Smooth muscle cell (in vitro differentiated cells): ENCODE measurements at regions not wholly inside any gene's neighbourhood (a gene's known extent, or its start where the extent isn't known, plus 50 kb on each side); places are given as distances from the start of the nearest gene placed in this dataset.

Experiments
- DNase-seq: peaks from one replicate; lab custom pipeline; 2025; ENCODE audit not compliant: unreplicated experiment; lab: John Stamatoyannopoulos, UW
- H2AFZ ChIP-seq: fragments of 200-600 bp; sonication (generic); 2 replicates; pipeline ENCODE4 v1.6.0; 2016; ENCODE audit warnings: antibody characterized with exemption, low read depth, mild to moderate bottlenecking
- H3F3A ChIP-seq: fragments of 200-600 bp; sonication (generic); 2 replicates; pipeline ENCODE4 v1.6.0; 2017; ENCODE audit warnings: antibody characterized with exemption, low read depth
- H3K27ac ChIP-seq: fragments of 200-600 bp; sonication (generic); 2 replicates; pipeline ENCODE4 v1.5.1; 2016; ENCODE audit warnings: low read depth, mild to moderate bottlenecking
- H3K27me3 ChIP-seq: fragments of 200-600 bp; sonication (generic); 2 replicates; pipeline ENCODE4 v1.6.1; 2016; ENCODE audit warnings: low read depth, mild to moderate bottlenecking
- H3K36me3 ChIP-seq: fragments of 200-600 bp; sonication (generic); 2 replicates; pipeline ENCODE4 v1.5.1; 2016; ENCODE audit warnings: low read depth
- H3K4me1 ChIP-seq: fragments of 200-600 bp; sonication (generic); 2 replicates; pipeline ENCODE4 v1.5.1; 2016; ENCODE audit warnings: low read depth
- H3K4me2 ChIP-seq: fragments of 200-600 bp; sonication (generic); 2 replicates; pipeline ENCODE4 v1.6.0; 2016; ENCODE audit warnings: mild to moderate bottlenecking
- H3K4me3 ChIP-seq: fragments of 200-600 bp; sonication (generic); 2 replicates; pipeline ENCODE4 v1.5.1; 2016; ENCODE audit warnings: mild to moderate bottlenecking
- H3K79me2 ChIP-seq: fragments of 200-600 bp; sonication (generic); 2 replicates; pipeline ENCODE4 v1.6.0; 2016; ENCODE audit warnings: low read depth, mild to moderate bottlenecking
- H3K9ac ChIP-seq: fragments of 200-600 bp; sonication (generic); 2 replicates; pipeline ENCODE4 v1.6.0; 2016; ENCODE audit warnings: low read depth
- H3K9me3 ChIP-seq: fragments of 200-600 bp; sonication (generic); replicated peaks from 2 replicates; pipeline ENCODE4 v1.5.1; 2016; ENCODE audit warnings: low read depth
- H4K20me1 ChIP-seq: fragments of 200-600 bp; sonication (generic); 2 replicates; pipeline ENCODE4 v1.6.0; 2016; ENCODE audit warnings: low read depth
- WGBS: methylation state at CpG from one replicate; pipeline ENCODE4 v1.1.7; 2016; ENCODE audit warnings: low lambda C conversion rate; 5-methylcytosine and 5-hydroxymethylcytosine counted together
- TF ChIP-seq, protein P1 (sequence below): fragments of 200-600 bp; sonication (generic); IDR thresholded peaks from 2 replicates; pipeline ENCODE4 v1.5.1; 2017; ENCODE audit warnings: borderline replicate concordance, mild to moderate bottlenecking, antibody characterized with exemption; ENCODE audit not compliant: insufficient read depth, poor library complexity, severe bottlenecking

DNA sequence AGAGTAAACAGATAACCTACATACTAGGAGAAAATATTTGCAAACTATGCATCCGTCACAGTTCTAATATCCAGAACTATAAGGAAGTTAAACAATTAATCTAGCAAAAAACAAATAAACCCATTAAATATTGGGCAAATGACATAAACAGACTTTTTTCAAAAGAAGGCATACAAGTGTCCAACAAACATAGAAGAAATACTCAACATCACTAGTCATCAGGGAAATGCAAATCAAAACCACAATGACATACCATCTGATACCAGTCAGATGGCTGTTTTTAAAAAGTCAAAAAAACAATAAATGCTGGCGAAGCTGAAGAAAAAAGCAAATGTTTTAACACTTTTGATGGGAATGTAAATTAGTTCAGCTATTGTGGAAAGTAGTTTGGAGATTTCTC, 1117.7 kb upstream of the MAP3K7 start:
- no peaks in the 10 kb centered on the region for H3K4me1 ChIP-seq
- H3K79me2 ChIP-seq, result no peaks in the 10 kb centered on the region
- WGBS, result 51% methylated on average over 2 of the region's 2 CpGs
- no peaks in the 10 kb centered on the region for H3F3A ChIP-seq
- no peaks in the 10 kb centered on the region for H3K27me3 ChIP-seq
- DNase-seq, result no peak
- no peaks in the 10 kb centered on the region for H4K20me1 ChIP-seq
- H3K36me3 ChIP-seq, result no peaks in the 10 kb centered on the region
- H3K4me3 ChIP-seq, result no peak overlapping the region
- TF ChIP-seq, protein P1, sequence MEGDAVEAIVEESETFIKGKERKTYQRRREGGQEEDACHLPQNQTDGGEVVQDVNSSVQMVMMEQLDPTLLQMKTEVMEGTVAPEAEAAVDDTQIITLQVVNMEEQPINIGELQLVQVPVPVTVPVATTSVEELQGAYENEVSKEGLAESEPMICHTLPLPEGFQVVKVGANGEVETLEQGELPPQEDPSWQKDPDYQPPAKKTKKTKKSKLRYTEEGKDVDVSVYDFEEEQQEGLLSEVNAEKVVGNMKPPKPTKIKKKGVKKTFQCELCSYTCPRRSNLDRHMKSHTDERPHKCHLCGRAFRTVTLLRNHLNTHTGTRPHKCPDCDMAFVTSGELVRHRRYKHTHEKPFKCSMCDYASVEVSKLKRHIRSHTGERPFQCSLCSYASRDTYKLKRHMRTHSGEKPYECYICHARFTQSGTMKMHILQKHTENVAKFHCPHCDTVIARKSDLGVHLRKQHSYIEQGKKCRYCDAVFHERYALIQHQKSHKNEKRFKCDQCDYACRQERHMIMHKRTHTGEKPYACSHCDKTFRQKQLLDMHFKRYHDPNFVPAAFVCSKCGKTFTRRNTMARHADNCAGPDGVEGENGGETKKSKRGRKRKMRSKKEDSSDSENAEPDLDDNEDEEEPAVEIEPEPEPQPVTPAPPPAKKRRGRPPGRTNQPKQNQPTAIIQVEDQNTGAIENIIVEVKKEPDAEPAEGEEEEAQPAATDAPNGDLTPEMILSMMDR, result no peak
- no peak overlapping the region for H2AFZ ChIP-seq
- H3K4me2 ChIP-seq, result peak overlapping the region; percentile 4
- H3K9me3 ChIP-seq, result no peaks in the 10 kb centered on the region
- no peak overlapping the region for H3K9ac ChIP-seq
- H3K27ac ChIP-seq, result no peak overlapping the region

DNA sequence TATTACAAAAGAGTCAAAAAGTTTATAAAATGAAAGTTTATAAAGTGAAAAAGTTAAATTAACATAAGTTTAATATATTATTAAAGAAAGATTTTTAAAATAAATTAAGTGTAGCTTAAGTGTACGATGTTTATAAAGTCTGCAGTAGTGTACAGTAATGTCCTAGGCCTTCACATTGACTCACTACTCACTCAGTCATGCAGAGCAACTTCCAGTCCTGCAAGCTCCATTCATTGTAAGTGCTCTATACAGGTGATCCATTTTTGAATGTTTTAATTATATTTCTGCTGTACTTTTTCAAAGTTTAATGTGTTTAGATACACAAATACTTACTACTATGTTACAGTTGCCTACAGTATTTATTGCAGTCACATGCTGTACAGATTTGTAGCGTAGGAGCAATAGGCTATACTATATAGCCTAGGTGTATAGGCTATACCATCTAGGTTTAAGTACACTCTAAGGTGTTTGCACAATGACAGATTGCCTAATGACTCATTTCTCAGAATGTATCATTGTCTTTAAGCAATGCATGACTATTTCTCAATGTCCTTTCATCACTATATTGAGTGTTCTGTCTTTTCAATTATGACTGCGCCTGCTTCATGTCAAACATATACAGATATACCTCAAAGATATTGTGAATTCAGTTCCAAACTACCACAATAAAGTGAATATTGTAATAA, 1110.3 kb upstream of the MAP3K7 start:
- no peak for DNase-seq
- Histone ChIP-seq H3K4me1 (no peaks in the 10 kb centered on the region), H3K27me3 (no peaks in the 10 kb centered on the region), H2AFZ (no peak overlapping the region), H3K4me3 (no peak overlapping the region), H3K27ac (no peak overlapping the region), H3K9ac (no peak overlapping the region), H3K9me3 (no peaks in the 10 kb centered on the region), H3K36me3 (no peaks in the 10 kb centered on the region), H4K20me1 (no peaks in the 10 kb centered on the region), H3K79me2 (no peaks in the 10 kb centered on the region), H3F3A (no peaks in the 10 kb centered on the region), H3K4me2 (no peak overlapping the region)
- 89% methylated on average over 3 of the region's 3 CpGs for WGBS
- TF ChIP-seq, protein P1, result no peak

DNA sequence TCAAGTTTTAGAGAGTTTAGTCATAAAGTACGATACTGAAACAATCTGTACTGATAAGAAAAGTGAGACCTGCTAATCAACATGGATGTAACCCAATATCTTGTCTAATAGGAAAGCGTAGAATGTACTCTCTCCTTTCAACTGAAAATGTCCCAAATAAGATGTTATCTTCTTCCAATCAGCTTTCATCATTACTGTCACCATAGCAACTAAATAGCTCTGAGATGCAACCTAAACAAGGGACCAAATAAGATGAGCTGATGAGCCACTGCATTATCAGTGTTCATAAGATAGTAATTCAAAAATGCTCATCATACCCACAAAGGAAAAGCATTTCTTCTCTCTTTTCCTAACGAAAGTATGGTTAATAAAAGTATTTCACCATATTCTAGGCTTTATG, 1108.3 kb upstream of the MAP3K7 start:
- no peaks in the 10 kb centered on the region for H3K79me2 ChIP-seq
- H3K4me3 ChIP-seq, result no peak overlapping the region
- no peaks in the 10 kb centered on the region for H3K4me1 ChIP-seq
- DNase-seq, result no peak
- no peaks in the 10 kb centered on the region for H3K36me3 ChIP-seq
- no peaks in the 10 kb centered on the region for H3K27me3 ChIP-seq
- no peak overlapping the region for H3K27ac ChIP-seq
- H3K9me3 ChIP-seq, result no peaks in the 10 kb centered on the region
- TF ChIP-seq, protein P1, result no peak
- H3F3A ChIP-seq, result no peaks in the 10 kb centered on the region
- 72% methylated on average over 3 of the region's 3 CpGs for WGBS
- H3K9ac ChIP-seq, result no peak overlapping the region
- no peaks in the 10 kb centered on the region for H4K20me1 ChIP-seq
- H2AFZ ChIP-seq, result no peak overlapping the region
- no peak overlapping the region for H3K4me2 ChIP-seq

DNA sequence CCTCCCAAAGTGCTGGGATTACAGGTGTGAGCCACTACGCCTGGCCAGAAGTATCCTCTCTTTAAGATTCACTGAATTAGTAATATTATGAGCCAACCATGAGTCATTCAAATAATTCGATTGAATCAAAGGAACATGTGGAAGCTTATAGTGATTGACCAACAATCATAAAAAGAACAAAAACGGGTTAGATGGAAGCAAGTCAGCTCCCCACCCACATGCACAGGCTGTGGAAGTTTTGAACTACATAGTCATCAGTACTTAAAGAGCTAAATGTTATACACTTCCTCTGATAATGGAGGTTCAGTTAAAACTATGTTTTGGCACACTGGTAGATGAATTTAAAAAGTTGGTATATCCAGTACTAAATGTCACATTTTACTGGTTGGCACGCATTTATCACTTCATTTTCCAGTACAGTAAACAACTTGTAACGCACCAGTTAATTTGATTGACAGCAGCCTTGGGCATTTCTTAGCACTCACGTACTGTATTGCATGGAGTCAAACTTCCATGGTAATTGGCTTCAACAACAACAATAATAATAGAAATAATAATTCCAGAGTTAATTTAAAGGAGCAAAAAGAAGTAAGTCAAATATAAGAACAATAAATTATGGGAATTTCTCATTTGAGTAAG, 1107.3 kb upstream of the MAP3K7 start:
- no peaks in the 10 kb centered on the region for H3K9me3 ChIP-seq
- H4K20me1 ChIP-seq, result no peaks in the 10 kb centered on the region
- WGBS, result 70% methylated on average over 6 of the region's 6 CpGs
- H3F3A ChIP-seq, result no peaks in the 10 kb centered on the region
- no peak overlapping the region for H3K9ac ChIP-seq
- H3K4me1 ChIP-seq, result no peaks in the 10 kb centered on the region
- no peaks in the 10 kb centered on the region for H3K27me3 ChIP-seq
- no peak overlapping the region for H3K4me2 ChIP-seq
- TF ChIP-seq, protein P1, result no peak
- DNase-seq, result no peak
- H3K27ac ChIP-seq, result no peak overlapping the region
- H3K4me3 ChIP-seq, result no peak overlapping the region
- H3K79me2 ChIP-seq, result no peaks in the 10 kb centered on the region
- no peak overlapping the region for H2AFZ ChIP-seq
- H3K36me3 ChIP-seq, result no peaks in the 10 kb centered on the region
